NT2/D1 (cell line): ENCODE measurements at regions not wholly inside any gene's neighbourhood (a gene's known extent, or its start where the extent isn't known, plus 50 kb on each side); places are given as distances from the start of the nearest gene placed in this dataset.

ENCODE experiments used
- DNase-seq: peaks from one replicate; pipeline ENCODE4 v3.0.0-alpha.2; 2011; ENCODE audit warnings: low read depth, low spot score
- H3K27me3 ChIP-seq: 2 replicates; pipeline ENCODE4 v1.6.0; 2011; ENCODE audit warnings: mild to moderate bottlenecking; ENCODE audit not compliant: insufficient read length, insufficient read depth
- H3K36me3 ChIP-seq: 2 replicates; pipeline ENCODE4 v1.6.1; 2011; ENCODE audit warnings: mild to moderate bottlenecking, low read length, mixed read lengths; ENCODE audit not compliant: insufficient read depth, insufficient read length
- H3K4me1 ChIP-seq: 2 replicates; pipeline ENCODE4 v1.5.1; 2011; ENCODE audit not compliant: insufficient read depth, insufficient read length
- H3K4me3 ChIP-seq: 2 replicates; pipeline ENCODE4 v1.5.1; 2011; ENCODE audit warnings: low read depth; ENCODE audit not compliant: insufficient read length
- H3K9ac ChIP-seq: 2 replicates; pipeline ENCODE4 v1.6.0; 2011; ENCODE audit warnings: low read depth; ENCODE audit not compliant: insufficient read length
- H3K9me3 ChIP-seq: 2 replicates; pipeline ENCODE4 v1.5.1; 2011; ENCODE audit warnings: mild to moderate bottlenecking, low read length; ENCODE audit not compliant: insufficient read depth
- SUZ12 ChIP-seq: IDR thresholded peaks from 2 replicates; pipeline ENCODE4 v1.6.1; 2011; ENCODE audit not compliant: insufficient read length, insufficient read depth; ENCODE audit errors: extremely low read depth
- YY1 ChIP-seq: IDR thresholded peaks from 2 replicates; pipeline ENCODE4 v1.6.1; 2011; ENCODE audit not compliant: insufficient read length, insufficient read depth
- ZNF274 ChIP-seq: IDR thresholded peaks from 2 replicates; pipeline ENCODE4 v1.6.1; 2011; ENCODE audit warnings: mild to moderate bottlenecking, low read depth, low read length

DNA sequence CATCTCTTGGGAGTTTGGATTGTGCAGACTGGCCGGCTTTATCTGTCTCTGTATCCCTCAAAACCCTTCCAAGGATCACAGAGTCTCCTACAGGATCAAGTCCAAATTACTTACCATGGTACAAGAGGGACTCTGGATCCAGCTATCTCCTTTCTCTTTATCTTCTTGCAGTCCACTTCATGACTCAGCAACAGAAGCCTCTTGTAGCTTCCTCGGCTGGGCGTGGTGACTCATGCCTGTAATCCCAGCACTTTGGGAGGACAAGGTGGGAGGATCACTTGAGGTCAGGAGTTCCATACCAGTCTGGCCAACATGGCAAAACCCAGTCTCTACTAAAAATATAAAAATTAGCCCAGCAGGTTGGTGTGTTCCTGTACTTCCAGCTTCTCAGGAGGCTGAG, 189.7 kb downstream of the BCAT1 start:
- no peaks in the 10 kb centered on the region for H3K27me3 ChIP-seq
- H3K4me1 ChIP-seq, result no peaks in the 10 kb centered on the region
- H3K9me3 ChIP-seq, result no peaks in the 10 kb centered on the region
- no peak for DNase-seq
- TF ChIP-seq ZNF274, result no peak
- no peak for TF ChIP-seq YY1
- no peak for TF ChIP-seq SUZ12
- no peak overlapping the region for H3K9ac ChIP-seq
- H3K4me3 ChIP-seq, result no peak overlapping the region
- no peaks in the 10 kb centered on the region for H3K36me3 ChIP-seq

- Histone ChIP-seq H3K9me3 (no peaks in the 10 kb centered on the region), H3K4me3 (no peak overlapping the region), H3K4me1 (no peaks in the 10 kb centered on the region), H3K36me3 (no peaks in the 10 kb centered on the region), H3K9ac (no peak overlapping the region), H3K27me3 (no peaks in the 10 kb centered on the region)
- no peak for DNase-seq
- TF ChIP-seq ZNF274 (no peak), SUZ12 (no peak), YY1 (no peak)
Measured at GRCh38 chr12:24756479-24757024, 192.3 kb downstream of the BCAT1 start.

DNA sequence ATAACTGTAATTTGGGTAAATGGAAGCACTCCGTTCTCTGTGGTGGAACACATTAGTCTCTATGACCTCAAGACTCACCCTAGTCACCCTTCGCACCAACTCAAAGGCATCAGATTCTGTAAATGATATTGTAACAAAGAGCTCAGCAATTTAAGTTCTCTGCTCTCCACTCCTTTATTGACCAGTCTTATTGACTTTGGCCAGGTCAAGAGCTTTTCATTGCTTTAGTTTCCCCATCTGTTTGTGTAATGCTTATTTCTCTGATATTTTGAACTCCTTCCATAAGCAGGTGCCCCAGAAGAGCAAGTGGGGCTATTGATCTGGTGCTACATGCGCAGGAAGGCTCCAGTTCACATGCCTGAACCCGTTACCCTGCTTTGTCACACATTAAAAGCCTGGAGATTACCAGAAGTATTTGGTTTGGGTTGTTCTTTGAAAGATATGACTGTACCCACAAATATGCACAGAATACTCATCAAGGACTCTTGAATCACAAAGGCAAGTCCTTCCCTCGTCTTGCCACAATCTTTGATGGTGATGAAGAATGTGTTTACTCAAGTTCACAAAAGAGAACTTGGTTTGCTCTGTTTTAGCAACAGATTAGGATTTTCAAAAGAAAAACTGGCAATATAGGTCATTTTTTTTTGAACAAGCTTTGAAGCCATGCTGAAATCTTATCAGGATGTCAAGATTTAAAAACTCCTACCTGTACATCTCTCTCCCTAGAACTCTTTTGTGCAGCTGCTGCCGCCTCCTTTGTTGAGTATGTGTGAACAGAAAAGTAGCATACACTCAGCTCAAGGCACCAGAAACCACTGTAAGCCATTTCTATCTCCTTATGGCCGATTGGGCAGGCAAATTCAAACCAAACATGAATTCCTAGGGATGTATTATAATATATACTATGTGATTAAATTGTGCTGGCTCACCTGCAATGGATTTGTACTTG, 193.9 kb downstream of the BCAT1 start:
- Histone ChIP-seq H3K9ac (no peak overlapping the region), H3K4me1 (no peaks in the 10 kb centered on the region), H3K27me3 (no peaks in the 10 kb centered on the region), H3K9me3 (no peaks in the 10 kb centered on the region), H3K4me3 (no peak overlapping the region), H3K36me3 (no peaks in the 10 kb centered on the region)
- DNase-seq, result no peak
- TF ChIP-seq SUZ12 (no peak), ZNF274 (no peak), YY1 (no peak)

DNA sequence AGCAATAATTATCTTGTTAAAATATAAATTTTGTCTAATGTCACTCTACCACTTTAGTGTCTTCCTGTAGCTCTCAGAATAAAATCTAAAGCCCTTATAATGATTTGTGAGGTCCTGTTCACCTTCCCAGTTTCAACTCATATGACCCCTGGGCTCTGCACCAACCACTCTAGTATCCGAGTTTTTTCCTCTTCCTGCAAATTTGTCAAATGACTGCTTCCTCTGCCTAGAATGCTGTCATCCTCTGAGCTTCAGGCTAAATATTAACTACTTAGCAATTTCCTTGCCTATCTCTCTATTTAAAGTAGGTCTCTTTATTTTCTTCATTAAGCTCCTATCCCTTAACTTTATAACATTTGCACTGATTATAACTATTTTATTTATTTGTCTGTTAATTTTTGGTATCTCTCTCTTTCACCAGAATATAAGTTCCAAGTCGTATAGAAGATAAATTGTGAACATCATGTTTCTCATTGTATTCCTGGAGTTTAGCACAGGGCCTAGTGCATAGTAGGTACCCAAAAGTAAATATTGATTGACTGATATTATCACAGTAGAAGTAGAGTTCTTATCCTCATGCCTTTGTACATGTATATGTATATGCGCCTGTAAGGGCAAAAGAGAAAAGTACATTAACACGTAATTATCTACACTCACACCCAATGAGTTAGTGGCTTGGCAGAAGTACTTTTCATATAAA, 196.0 kb downstream of the BCAT1 start:
- no peaks in the 10 kb centered on the region for H3K9me3 ChIP-seq
- TF ChIP-seq ZNF274 (no peak), SUZ12 (no peak), YY1 (no peak)
- H3K27me3 ChIP-seq, result no peaks in the 10 kb centered on the region
- H3K36me3 ChIP-seq, result no peaks in the 10 kb centered on the region
- no peak overlapping the region for H3K4me3 ChIP-seq
- no peak for DNase-seq
- no peak overlapping the region for H3K9ac ChIP-seq
- no peaks in the 10 kb centered on the region for H3K4me1 ChIP-seq

DNA sequence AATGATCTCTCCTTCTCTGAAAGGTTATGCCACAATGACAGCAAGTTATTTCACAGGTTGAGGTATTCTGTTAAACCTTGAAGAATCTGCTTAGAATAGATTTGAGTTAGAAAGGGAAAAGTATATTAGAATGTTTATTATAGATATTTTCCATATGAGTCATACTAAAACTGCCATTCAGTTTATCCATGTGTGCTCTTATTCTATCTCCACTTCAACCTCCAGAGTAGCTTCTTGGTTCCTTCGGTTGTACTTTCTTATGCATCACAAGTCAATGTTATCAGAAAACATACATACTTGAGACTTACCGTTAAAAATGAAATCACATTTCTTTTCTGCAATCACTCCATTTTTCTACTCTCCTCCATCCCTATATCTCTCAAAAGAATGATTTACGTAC, 197.7 kb downstream of the BCAT1 start:
- H3K4me1 ChIP-seq, result no peaks in the 10 kb centered on the region
- no peaks in the 10 kb centered on the region for H3K27me3 ChIP-seq
- no peak overlapping the region for H3K9ac ChIP-seq
- no peak overlapping the region for H3K4me3 ChIP-seq
- DNase-seq, result no peak
- TF ChIP-seq SUZ12 (no peak), YY1 (no peak), ZNF274 (no peak)
- no peaks in the 10 kb centered on the region for H3K36me3 ChIP-seq
- no peaks in the 10 kb centered on the region for H3K9me3 ChIP-seq

DNA sequence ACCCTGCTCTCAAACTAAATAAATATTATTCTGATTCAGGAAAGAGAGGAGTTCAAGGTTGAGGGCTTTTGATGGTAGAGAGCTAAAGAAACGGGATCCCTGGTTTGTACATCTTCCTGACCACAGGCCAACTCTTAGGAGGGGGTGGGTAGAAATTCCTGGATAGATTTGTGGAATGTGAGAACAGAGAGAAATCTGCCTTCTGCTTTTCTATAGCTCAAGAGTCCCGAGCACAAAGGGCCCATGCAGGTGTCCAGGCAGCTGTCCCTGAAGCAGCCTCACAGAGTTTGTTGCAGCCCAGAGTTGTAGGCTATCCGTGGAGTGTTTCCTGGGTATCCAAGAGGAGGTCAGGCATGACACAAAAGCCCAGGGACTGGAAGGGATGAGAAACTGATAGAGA, 198.6 kb downstream of the BCAT1 start:
- Histone ChIP-seq H3K36me3 (no peaks in the 10 kb centered on the region), H3K9ac (no peak overlapping the region), H3K9me3 (no peaks in the 10 kb centered on the region), H3K4me3 (no peak overlapping the region), H3K4me1 (no peaks in the 10 kb centered on the region), H3K27me3 (no peaks in the 10 kb centered on the region)
- no peak for TF ChIP-seq ZNF274
- no peak for TF ChIP-seq YY1
- no peak for TF ChIP-seq SUZ12
- DNase-seq, result no peak

DNA sequence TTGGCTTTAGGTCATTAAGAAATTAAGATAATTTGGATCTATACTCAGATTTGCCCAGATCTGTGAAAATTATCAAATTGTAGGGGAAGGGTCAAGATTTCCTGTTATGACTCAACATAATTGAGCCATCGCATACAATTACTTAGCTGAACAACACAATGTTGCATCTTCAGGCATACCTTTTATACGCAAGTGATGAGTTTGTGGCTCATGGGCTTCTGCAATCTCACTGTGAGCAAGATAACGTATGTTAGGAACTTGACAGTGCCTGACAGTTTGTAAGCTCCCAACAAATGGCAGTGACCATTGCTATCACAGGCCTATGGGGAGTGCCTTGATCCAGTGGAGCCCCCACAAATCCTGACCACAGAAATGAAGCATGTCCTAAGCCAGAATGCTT, 199.7 kb downstream of the BCAT1 start:
- Histone ChIP-seq H3K9me3 (no peaks in the 10 kb centered on the region), H3K36me3 (no peaks in the 10 kb centered on the region), H3K27me3 (no peaks in the 10 kb centered on the region), H3K4me3 (no peak overlapping the region), H3K4me1 (no peaks in the 10 kb centered on the region), H3K9ac (no peak overlapping the region)
- no peak for DNase-seq
- no peak for TF ChIP-seq YY1
- TF ChIP-seq ZNF274, result no peak
- TF ChIP-seq SUZ12, result no peak
